ENCODE measurements at regions not wholly inside any gene's neighbourhood (a gene's known extent, or its start where the extent isn't known, plus 50 kb on each side); places are given as distances from the start of the nearest gene placed in this dataset.

GRCh38 chr2:228902176-228902575 is 368.9 kb downstream of the PID1 start:
- ATAC-seq (no peak), DNase-seq (no peak)
- Histone ChIP-seq H3K4me1 (no peaks in the 10 kb centered on the region), H3K27me3 (no peaks in the 10 kb centered on the region), H3K9me3 (no peaks in the 10 kb centered on the region), H3K36me3 (no peaks in the 10 kb centered on the region), H3K27ac (no peak overlapping the region), H3K4me3 (no peak overlapping the region)
- no peak for TF ChIP-seq CTCF (IDR thresholded peaks at IDR 0.05)
- intact Hi-C loops (cut with DNase I): no loop called here

- DNase-seq: no peak
- no peaks in the 10 kb centered on the region for H3K9me3 ChIP-seq
- no peak for ATAC-seq
- H3K36me3 ChIP-seq: no peaks in the 10 kb centered on the region
- TF ChIP-seq CTCF (IDR thresholded peaks at IDR 0.05): no peak
- no peak overlapping the region for H3K27ac ChIP-seq
- H3K4me1 ChIP-seq: no peaks in the 10 kb centered on the region
- no peaks in the 10 kb centered on the region for H3K27me3 ChIP-seq
- H3K4me3 ChIP-seq: no peak overlapping the region
- intact Hi-C loops (cut with DNase I): no loop called here
Measured at GRCh38 chr2:228901531-228901930, 369.6 kb downstream of the PID1 start.

- Histone ChIP-seq H3K4me3 (no peak overlapping the region), H3K27ac (no peak overlapping the region), H3K36me3 (no peaks in the 10 kb centered on the region), H3K9me3 (no peaks in the 10 kb centered on the region), H3K27me3 (no peaks in the 10 kb centered on the region), H3K4me1 (no peaks in the 10 kb centered on the region)
- TF ChIP-seq CTCF (IDR thresholded peaks at IDR 0.05): no peak
- ATAC-seq (no peak), DNase-seq (no peak)
- intact Hi-C loops (cut with DNase I): no loop called here
Measured at GRCh38 chr2:228878138-228878537, 392.9 kb downstream of the PID1 start.

GRCh38 chr2:228876276-228876675 is 394.8 kb downstream of the PID1 start:
- ATAC-seq: no peak
- Histone ChIP-seq H3K9me3 (no peaks in the 10 kb centered on the region), H3K27me3 (no peaks in the 10 kb centered on the region), H3K36me3 (no peaks in the 10 kb centered on the region), H3K27ac (no peak overlapping the region), H3K4me3 (no peak overlapping the region), H3K4me1 (no peaks in the 10 kb centered on the region)
- intact Hi-C loops (cut with DNase I): no loop called here
- no peak for DNase-seq
- TF ChIP-seq CTCF (IDR thresholded peaks at IDR 0.05): no peak

- intact Hi-C loops (cut with DNase I): no loop called here
- TF ChIP-seq CTCF (IDR thresholded peaks at IDR 0.05): no peak
- no peaks in the 10 kb centered on the region for H3K27me3 ChIP-seq
- no peak overlapping the region for H3K4me3 ChIP-seq
- no peak overlapping the region for H3K27ac ChIP-seq
- ATAC-seq: no peak
- no peaks in the 10 kb centered on the region for H3K4me1 ChIP-seq
- no peaks in the 10 kb centered on the region for H3K36me3 ChIP-seq
- no peak for DNase-seq
- no peaks in the 10 kb centered on the region for H3K9me3 ChIP-seq
Measured at GRCh38 chr2:228875152-228875900, 395.8 kb downstream of the PID1 start.

- DNase-seq: no peak
Measured at GRCh38 chr2:228871012-228871411, 400.1 kb downstream of the PID1 start.

More at GRCh38 chr2:228871012-228871411, 400.1 kb downstream of the PID1 start:
- no peak for ATAC-seq
- Histone ChIP-seq H3K4me3 (no peak overlapping the region), H3K36me3 (no peaks in the 10 kb centered on the region), H3K9me3 (no peaks in the 10 kb centered on the region), H3K27me3 (no peaks in the 10 kb centered on the region), H3K27ac (no peak overlapping the region), H3K4me1 (no peaks in the 10 kb centered on the region)
- intact Hi-C loops (cut with DNase I): no loop called here
- TF ChIP-seq CTCF (IDR thresholded peaks at IDR 0.05): no peak

All from upper lobe of right lung (tissue), 1 donor.